SK-N-SH (cell line): ENCODE measurements at regions not wholly inside any gene's neighbourhood (a gene's known extent, or its start where the extent isn't known, plus 50 kb on each side); places are given as distances from the start of the nearest gene placed in this dataset.

Source experiments
- CTCF ChIA-PET: fragments of 300-600, 350-600 bp; formaldehyde crosslinking; extraction: SDS; loops from one replicate; lab custom pipeline; 2021; lab: Yijun Ruan, JAX
- POLR2A ChIA-PET: fragments of 350-600 bp; sonication (Branson Sonifier 250); formaldehyde crosslinking; extraction: SDS; loops from one replicate; lab custom pipeline; 2020; ENCODE audit warnings: antibody characterized with exemption, inconsistent platforms; lab: Yijun Ruan, JAX
- DNase-seq: peaks from one replicate; pipeline ENCODE4 v3.0.0; 2012
- H2AFZ ChIP-seq: fragments of 200-600 bp; sonication (generic); 2 replicates; pipeline ENCODE4 v1.8.1; 2016; ENCODE audit warnings: antibody characterized with exemption, mild to moderate bottlenecking, low read depth
- H3F3A ChIP-seq: fragments of 200-600 bp; sonication (generic); replicated peaks from 2 replicates; pipeline ENCODE3; 2016; ENCODE audit warnings: antibody characterized with exemption, mild to moderate bottlenecking; ENCODE audit not compliant: insufficient read depth
- H3K27ac ChIP-seq, 2 experiments: fragments of 200-500 bp in 1 of 2; fragments of 200-600 bp in 1 of 2; sonication (Bioruptor generic) in 1 of 2; sonication (generic), shearing (Covaris generic) in 1 of 2; 2 replicates each; pipeline versions ENCODE4 v1.5.1 to v1.6.1; 2014 to 2016; ENCODE audit warnings: low read depth in 2 of 2, inconsistent platforms in 1 of 2, low read length in 1 of 2, mild to moderate bottlenecking in 1 of 2, mixed read lengths in 1 of 2
- H3K27me3 ChIP-seq: fragments of 200-600 bp; sonication (generic), shearing (Covaris generic); 2 replicates; pipeline ENCODE4 v1.6.1; 2016; ENCODE audit warnings: mixed run types; ENCODE audit not compliant: insufficient read depth
- H3K36me3 ChIP-seq, 2 experiments: fragments of 200-500 bp in 1 of 2; fragments of 200-600 bp in 1 of 2; sonication (Bioruptor generic) in 1 of 2; sonication (generic) in 1 of 2; replicated peaks in 1 of 2; 2 replicates each; pipeline versions ENCODE3 to v1.5.1; 2014 to 2016; ENCODE audit warnings: low read length in 1 of 2, mild to moderate bottlenecking in 1 of 2; ENCODE audit not compliant: insufficient read depth in 2 of 2, control insufficient read depth in 1 of 2
- H3K4me1 ChIP-seq, 2 experiments: fragments of 200-500 bp in 1 of 2; fragments of 200-600 bp in 1 of 2; sonication (Bioruptor generic) in 1 of 2; sonication (generic), shearing (Covaris generic) in 1 of 2; 2 replicates each; pipeline versions ENCODE4 v1.5.1 to v1.6.1; 2014 to 2016; ENCODE audit warnings: low read depth in 1 of 2, low read length in 1 of 2, mixed run types in 1 of 2; ENCODE audit not compliant: insufficient read depth in 2 of 2, control insufficient read depth in 1 of 2
- H3K4me2 ChIP-seq: fragments of 200-600 bp; sonication (generic), shearing (Covaris generic); 2 replicates; pipeline ENCODE4 v1.6.1; 2017; ENCODE audit warnings: mixed run types
- H3K4me3 ChIP-seq, 2 experiments: fragments of 200-500 bp in 1 of 2; fragments of 200-600 bp in 1 of 2; sonication (Bioruptor generic) in 1 of 2; sonication (generic), shearing (Covaris generic) in 1 of 2; 2 replicates each; pipeline versions ENCODE4 v1.5.1 to v1.8.1; 2014 to 2016; ENCODE audit warnings: low read depth in 2 of 2, inconsistent platforms in 1 of 2, low read length in 1 of 2, mild to moderate bottlenecking in 1 of 2, mixed read lengths in 1 of 2, moderate library complexity in 1 of 2
- H3K79me2 ChIP-seq: fragments of 200-600 bp; sonication (generic); 2 replicates; pipeline ENCODE4 v1.8.1; 2017; ENCODE audit warnings: mild to moderate bottlenecking; ENCODE audit not compliant: insufficient read depth
- H3K9ac ChIP-seq: fragments of 200-600 bp; sonication (generic); 2 replicates; pipeline ENCODE4 v1.6.1; 2017; ENCODE audit warnings: mixed run types
- H3K9me2 ChIP-seq: fragments of 200-600 bp; sonication (generic); 2 replicates; pipeline ENCODE4 v1.6.1; 2017; ENCODE audit warnings: mixed run types
- H3K9me3 ChIP-seq: fragments of 200-600 bp; sonication (generic); 2 replicates; pipeline ENCODE4 v1.6.1; 2017; ENCODE audit warnings: mixed run types, mild to moderate bottlenecking, moderate library complexity
- H4K20me1 ChIP-seq: fragments of 200-600 bp; sonication (generic); 2 replicates; pipeline ENCODE4 v1.6.1; 2017; ENCODE audit warnings: mild to moderate bottlenecking, mixed run types; ENCODE audit not compliant: insufficient read depth
- CTCF ChIP-seq: fragments of 200-600 bp; sonication (generic); IDR thresholded peaks from 2 replicates; pipeline ENCODE4 v1.6.1; 2017; ENCODE audit warnings: antibody characterized with exemption, mild to moderate bottlenecking, moderate library complexity
- ELF1 ChIP-seq: IDR thresholded peaks from 2 replicates; pipeline ENCODE4 v1.4.0; 2012
- EP300 ChIP-seq, 2 experiments: IDR thresholded peaks; 2 replicates each; pipeline versions ENCODE4 v1.4.0 to v1.6.1; 2012; ENCODE audit warnings: borderline replicate concordance in 1 of 2, low read depth in 1 of 2, low read length in 1 of 2
- EZH2phosphoT487 ChIP-seq: fragments of 200-600 bp; sonication (generic); IDR thresholded peaks from 2 replicates; pipeline ENCODE4 v1.6.1; 2017; ENCODE audit warnings: low read depth, mixed run types, mild to moderate bottlenecking, antibody characterized with exemption, moderate library complexity, borderline replicate concordance
- FOSL2 ChIP-seq: IDR thresholded peaks from 2 replicates; pipeline ENCODE4 v1.4.0; 2012; ENCODE audit warnings: low read depth, mild to moderate bottlenecking, moderate library complexity, borderline replicate concordance
- FOXJ3 ChIP-seq: sonication (generic); formaldehyde crosslinking; IDR thresholded peaks from 2 replicates; pipeline ENCODE4 v1.5.1; 2020; ENCODE audit warnings: mild to moderate bottlenecking, missing genetic modification reagents
- GABPA ChIP-seq: IDR thresholded peaks from 2 replicates; pipeline ENCODE4 v1.4.0; 2012; ENCODE audit warnings: low read depth, mild to moderate bottlenecking
- GATA2 ChIP-seq: sonication (generic); formaldehyde crosslinking; IDR thresholded peaks from 2 replicates; pipeline ENCODE4 v1.5.0; 2020; ENCODE audit warnings: mild to moderate bottlenecking, missing genetic modification reagents
- MAX ChIP-seq: IDR thresholded peaks from 2 replicates; pipeline ENCODE4 v1.4.0; 2012; ENCODE audit warnings: low read depth
- MXI1 ChIP-seq: IDR thresholded peaks from 2 replicates; pipeline ENCODE4 v1.6.1; 2012; ENCODE audit warnings: mild to moderate bottlenecking, low read depth, low read length, improper control_type of control experiment
- POLR2AphosphoS5 ChIP-seq: IDR thresholded peaks from 2 replicates; pipeline ENCODE4 v1.6.1; 2012; ENCODE audit warnings: low read depth, low read length
- RAD21 ChIP-seq: IDR thresholded peaks from 2 replicates; pipeline ENCODE4 v1.6.1; 2012; ENCODE audit warnings: mild to moderate bottlenecking, low read length
- RXRA ChIP-seq: IDR thresholded peaks from 2 replicates; pipeline ENCODE4 v1.4.0; 2012; ENCODE audit warnings: low read depth, mild to moderate bottlenecking, borderline replicate concordance
- SIN3A ChIP-seq: IDR thresholded peaks from 2 replicates; pipeline ENCODE4 v1.6.1; 2012; ENCODE audit warnings: low read depth, mild to moderate bottlenecking, low read length, moderate library complexity, borderline replicate concordance
- TCF12 ChIP-seq: IDR thresholded peaks from 2 replicates; pipeline ENCODE4 v1.4.0; 2012
- TEAD4 ChIP-seq: IDR thresholded peaks from 2 replicates; pipeline ENCODE4 v1.4.0; 2012; ENCODE audit warnings: mild to moderate bottlenecking, borderline replicate concordance; ENCODE audit not compliant: insufficient read depth
- USF1 ChIP-seq: IDR thresholded peaks from 2 replicates; pipeline ENCODE4 v1.4.0; 2012; ENCODE audit warnings: low read depth, borderline replicate concordance
- USF2 ChIP-seq: fragments of 150-350 bp; IDR thresholded peaks from 2 replicates; pipeline ENCODE4 v1.6.1; 2017; ENCODE audit warnings: antibody characterized with exemption, low read length, low read depth, borderline replicate concordance
- YY1 ChIP-seq: IDR thresholded peaks from 2 replicates; pipeline ENCODE4 v1.4.0; 2012; ENCODE audit warnings: low read depth, mild to moderate bottlenecking
- WGBS: methylation state at CpG from one replicate; pipeline ENCODE4 v1.1.6; 2017; ENCODE audit warnings: low lambda C conversion rate; 5-methylcytosine and 5-hydroxymethylcytosine counted together

- Histone ChIP-seq H3K9me3 (no peaks in the 10 kb centered on the region), H3K4me2 (no peak overlapping the region), H3K27ac (no peak overlapping the region), H3K36me3 (no peaks in the 10 kb centered on the region), H3F3A (no peaks in the 10 kb centered on the region), H4K20me1 (no peaks in the 10 kb centered on the region), H3K4me1 (no peaks in the 10 kb centered on the region), H2AFZ (no peak overlapping the region), H3K79me2 (no peaks in the 10 kb centered on the region), H3K9me2 (no peaks in the 10 kb centered on the region), H3K4me3 (no peak overlapping the region), H3K27me3 (no peaks in the 10 kb centered on the region), H3K9ac (no peak overlapping the region)
- TF ChIP-seq TEAD4 = no peak
- TF ChIP-seq EP300 (IDR thresholded peaks at IDR 0.05; ENCODE audit: borderline replicate concordance in 1 of 2, low read depth in 1 of 2, low read length in 1 of 2) = no peak
- no peak for TF ChIP-seq MAX
- no peak for TF ChIP-seq GATA2
- whole genome bisulfite sequencing = 13% methylated on average over 15 of the region's 22 CpGs
- POLR2A ChIA-PET = no interaction called here
- DNase-seq = no peak
- CTCF ChIA-PET = interaction anchor here (0.6 kb wide), 1 partner anchor 1443 kb away, joined by 3 read pairs; no protein-coding TSS in a partner anchor
Measured at GRCh38 chr22:48403521-48404403, 1423.9 kb downstream of the BRD1 start.

GRCh38 chr22:48402591-48403031 is 1425.1 kb downstream of the BRD1 start:
- POLR2A ChIA-PET = no interaction called here
- no peak for TF ChIP-seq TEAD4
- TF ChIP-seq GATA2 = no peak
- no peak for TF ChIP-seq MXI1
- no peak for TF ChIP-seq GABPA
- TF ChIP-seq MAX = no peak
- no peak for TF ChIP-seq TCF12
- no peak for TF ChIP-seq POLR2AphosphoS5
- TF ChIP-seq FOXJ3 (CRISPR knock-in tag) = no peak
- TF ChIP-seq USF2 = no peak
- TF ChIP-seq YY1 = no peak
- no peak for TF ChIP-seq USF1
- no peak for TF ChIP-seq ELF1
- no peak for TF ChIP-seq FOSL2
- TF ChIP-seq SIN3A = no peak
- TF ChIP-seq RXRA = no peak
- no peak for TF ChIP-seq RAD21
- TF ChIP-seq EZH2phosphoT487 = no peak
- TF ChIP-seq CTCF = no peak

More at GRCh38 chr22:48402591-48403031, 1425.1 kb downstream of the BRD1 start:
- CTCF ChIA-PET = no interaction called here
- H3K36me3 ChIP-seq = no peaks in the 10 kb centered on the region
- H3K27me3 ChIP-seq = no peaks in the 10 kb centered on the region
- H3K4me3 ChIP-seq = no peak overlapping the region
- no peaks in the 10 kb centered on the region for H3K79me2 ChIP-seq
- H3K9ac ChIP-seq = no peak overlapping the region
- H3K4me1 ChIP-seq = no peaks in the 10 kb centered on the region
- no peak overlapping the region for H3K27ac ChIP-seq
- H4K20me1 ChIP-seq = no peaks in the 10 kb centered on the region
- no peak overlapping the region for H2AFZ ChIP-seq
- no peaks in the 10 kb centered on the region for H3F3A ChIP-seq
- DNase-seq = no peak
- no peaks in the 10 kb centered on the region for H3K9me2 ChIP-seq
- no peak overlapping the region for H3K4me2 ChIP-seq
- no peaks in the 10 kb centered on the region for H3K9me3 ChIP-seq
- 34% methylated on average over 3 of the region's 21 CpGs for WGBS
